Gastrocnemius medialis (tissue), 4 donors: ENCODE measurements at regions not wholly inside any gene's neighbourhood (a gene's known extent, or its start where the extent isn't known, plus 50 kb on each side); places are given as distances from the start of the nearest gene placed in this dataset.

Experiments used
- ATAC-seq, 2 donors: fragments of 150-250 bp; one replicate each; pipeline ENCODE4 v1.9.1; 2016
- DNase-seq, 2 donors: peaks; one replicate each; pipeline ENCODE4 v3.0.0-alpha.2; 2019
- H3K27ac ChIP-seq, 4 donors: fragments of 200-600 bp; sonication (generic); 1 replicate in 1 of 4; 2 replicates in 3 of 4; pipeline ENCODE4 v1.5.1; 2016 to 2018; ENCODE audit warnings: mild to moderate bottlenecking in 2 of 4, moderate library complexity in 1 of 4
- H3K27me3 ChIP-seq, 3 donors: fragments of 200-600 bp; sonication (generic) in 2 of 3; 1 replicate in 1 of 3; 2 replicates in 2 of 3; pipeline versions ENCODE4 v1.5.1 to v1.6.0; 2016 to 2019; ENCODE audit warnings: mild to moderate bottlenecking in 1 of 3, moderate library complexity in 1 of 3
- H3K36me3 ChIP-seq, 2 donors: fragments of 200-600 bp; sonication (generic) in 1 of 2; one replicate each; pipeline ENCODE4 v1.5.1; 2017 to 2018
- H3K4me1 ChIP-seq, 2 donors: fragments of 200-600 bp; sonication (generic) in 1 of 2; one replicate each; pipeline ENCODE4 v1.5.1; 2016 to 2017; ENCODE audit warnings: mild to moderate bottlenecking in 2 of 2
- H3K4me3 ChIP-seq, 4 donors: fragments of 200-600 bp; sonication (generic) in 3 of 4; 1 replicate in 1 of 4; 2 replicates in 3 of 4; pipeline ENCODE4 v1.5.1; 2016 to 2019; ENCODE audit warnings: mild to moderate bottlenecking in 2 of 4
- H3K9me3 ChIP-seq, 3 donors: fragments of 200-600 bp; sonication (generic) in 2 of 3; 1 replicate in 1 of 3; 2 replicates in 2 of 3; pipeline ENCODE4 v1.5.1; 2016 to 2019
- POLR2A ChIP-seq, 2 donors: fragments of 450-650 bp; IDR thresholded peaks; one replicate each; pipeline ENCODE4 v1.6.1; 2017; ENCODE audit warnings: antibody characterized with exemption in 2 of 2, mild to moderate bottlenecking in 2 of 2, moderate library complexity in 2 of 2
- in situ Hi-C, 4 donors: fragments of 200-750 bp; cut with MboI; loops; one replicate each; pipeline versions ENCODE4 v1.15.0 to v1.8.0; 2017; ENCODE audit warnings: low sequenced_read_pairs in 4 of 4
- intact Hi-C: fragments of 100-400 bp; cut with DNase I; formaldehyde crosslinking; loops from one replicate; pipeline ENCODE4 v1.15.1; 2023; ENCODE audit warnings: low total_unique reads
- TF ChIP-seq, protein P1 (sequence below), 5 experiments: fragments of 450-650 bp in 3 of 5; fragments of 200-600 bp in 2 of 5; sonication (generic) in 2 of 5; IDR thresholded peaks in 4 of 5; conservative IDR thresholded peaks in 1 of 5; 1 replicate in 4 of 5; 2 replicates in 1 of 5; pipeline ENCODE4 v1.5.1; 2016 to 2019; ENCODE audit warnings: antibody characterized with exemption in 5 of 5, mild to moderate bottlenecking in 3 of 5, moderate library complexity in 3 of 5

DNA sequence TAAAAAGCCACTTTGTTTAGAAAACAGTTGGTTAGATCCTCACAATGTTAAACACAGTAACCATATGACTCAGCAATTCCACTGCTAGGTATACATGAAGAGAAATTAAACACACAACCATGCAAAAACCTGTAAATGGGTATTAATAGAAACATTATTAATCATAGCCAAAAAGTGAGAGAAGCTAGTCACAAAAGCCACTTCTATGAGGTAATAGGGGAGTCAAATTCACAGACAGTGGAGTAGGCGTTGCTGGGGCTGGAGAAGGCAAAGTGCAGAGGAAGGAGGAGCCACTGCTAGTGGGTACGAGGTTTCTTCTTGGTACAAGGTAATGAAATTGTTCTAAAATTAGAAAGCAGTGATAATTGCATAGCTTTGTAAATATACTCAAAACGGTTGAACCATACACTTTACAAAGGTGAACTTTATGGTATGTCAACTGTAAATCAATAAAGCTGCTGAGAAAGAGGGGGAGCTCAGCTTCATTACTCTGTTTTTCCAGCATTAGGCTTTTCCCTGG is 364.4 kb downstream of the GADD45G start:
- no peak overlapping the region for H3K4me3 ChIP-seq
- TF ChIP-seq, protein P1, sequence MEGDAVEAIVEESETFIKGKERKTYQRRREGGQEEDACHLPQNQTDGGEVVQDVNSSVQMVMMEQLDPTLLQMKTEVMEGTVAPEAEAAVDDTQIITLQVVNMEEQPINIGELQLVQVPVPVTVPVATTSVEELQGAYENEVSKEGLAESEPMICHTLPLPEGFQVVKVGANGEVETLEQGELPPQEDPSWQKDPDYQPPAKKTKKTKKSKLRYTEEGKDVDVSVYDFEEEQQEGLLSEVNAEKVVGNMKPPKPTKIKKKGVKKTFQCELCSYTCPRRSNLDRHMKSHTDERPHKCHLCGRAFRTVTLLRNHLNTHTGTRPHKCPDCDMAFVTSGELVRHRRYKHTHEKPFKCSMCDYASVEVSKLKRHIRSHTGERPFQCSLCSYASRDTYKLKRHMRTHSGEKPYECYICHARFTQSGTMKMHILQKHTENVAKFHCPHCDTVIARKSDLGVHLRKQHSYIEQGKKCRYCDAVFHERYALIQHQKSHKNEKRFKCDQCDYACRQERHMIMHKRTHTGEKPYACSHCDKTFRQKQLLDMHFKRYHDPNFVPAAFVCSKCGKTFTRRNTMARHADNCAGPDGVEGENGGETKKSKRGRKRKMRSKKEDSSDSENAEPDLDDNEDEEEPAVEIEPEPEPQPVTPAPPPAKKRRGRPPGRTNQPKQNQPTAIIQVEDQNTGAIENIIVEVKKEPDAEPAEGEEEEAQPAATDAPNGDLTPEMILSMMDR (IDR thresholded peaks at IDR 0.05 in 4 of 5, conservative IDR thresholded peaks at IDR 0.05 in 1 of 5), result no peak
- TF ChIP-seq POLR2A (IDR thresholded peaks at IDR 0.05), result no peak
- intact Hi-C loops (no loop called here), in situ Hi-C loops (no loop called here)
- DNase-seq (no peak), ATAC-seq (peak; percentile 45 to 66)
- H3K27ac ChIP-seq, result no peak overlapping the region
- H3K27me3 ChIP-seq, result no peaks in the 10 kb centered on the region
- peaks cover 0 to 4% of the 10 kb centered on the region in 2 donors for H3K4me1 ChIP-seq
- H3K36me3 ChIP-seq, result no peaks in the 10 kb centered on the region
- H3K9me3 ChIP-seq, result no peaks in the 10 kb centered on the region

DNA sequence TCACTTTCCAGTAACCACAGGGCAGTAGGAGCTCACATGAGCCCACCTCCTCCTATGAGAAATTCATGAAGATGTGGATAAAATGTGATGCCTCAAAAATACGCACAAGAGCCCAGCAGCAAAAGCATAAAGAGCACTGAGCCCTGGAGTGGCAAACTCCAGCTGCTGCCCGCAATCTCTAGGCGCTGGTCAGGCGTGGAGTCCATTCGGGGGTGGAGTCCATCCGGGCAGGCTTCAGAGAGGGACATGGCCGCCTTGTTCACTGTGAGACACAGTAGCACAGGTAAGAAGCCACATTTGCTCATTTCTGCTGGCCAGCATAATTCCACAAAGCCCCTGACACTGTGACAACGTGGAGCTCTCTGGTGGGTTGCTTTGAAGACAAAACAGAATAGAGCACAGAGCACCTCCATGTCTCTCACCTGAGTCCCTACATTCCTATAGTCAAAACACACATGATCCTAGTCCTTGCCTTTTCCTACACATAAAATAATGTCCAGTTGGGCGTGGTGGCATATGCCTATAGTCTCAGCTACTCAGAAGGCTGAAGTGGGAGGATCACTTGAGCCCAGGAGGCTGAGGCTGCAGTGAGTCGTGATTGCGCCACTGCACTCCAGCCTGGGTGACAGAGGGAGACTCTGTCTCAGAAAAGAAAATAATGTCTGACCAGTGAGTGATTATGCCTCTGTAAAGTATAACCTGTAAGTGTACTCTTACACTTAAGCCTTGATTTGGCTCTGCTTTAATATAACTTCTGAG is 365.2 kb downstream of the GADD45G start:
- in situ Hi-C loops, result no loop called here
- no peak overlapping the region for H3K4me3 ChIP-seq
- no peaks in the 10 kb centered on the region for H3K27me3 ChIP-seq
- TF ChIP-seq, protein P1 (IDR thresholded peaks at IDR 0.05 in 4 of 5, conservative IDR thresholded peaks at IDR 0.05 in 1 of 5), result no peak
- TF ChIP-seq POLR2A (IDR thresholded peaks at IDR 0.05), result no peak
- ATAC-seq, result no peak
- H3K36me3 ChIP-seq, result no peaks in the 10 kb centered on the region
- H3K9me3 ChIP-seq, result no peaks in the 10 kb centered on the region
- DNase-seq, result no peak
- H3K4me1 ChIP-seq, result peaks cover 0 to 4% of the 10 kb centered on the region in 2 donors
- H3K27ac ChIP-seq, result no peak overlapping the region
- intact Hi-C loops, result no loop called here

DNA sequence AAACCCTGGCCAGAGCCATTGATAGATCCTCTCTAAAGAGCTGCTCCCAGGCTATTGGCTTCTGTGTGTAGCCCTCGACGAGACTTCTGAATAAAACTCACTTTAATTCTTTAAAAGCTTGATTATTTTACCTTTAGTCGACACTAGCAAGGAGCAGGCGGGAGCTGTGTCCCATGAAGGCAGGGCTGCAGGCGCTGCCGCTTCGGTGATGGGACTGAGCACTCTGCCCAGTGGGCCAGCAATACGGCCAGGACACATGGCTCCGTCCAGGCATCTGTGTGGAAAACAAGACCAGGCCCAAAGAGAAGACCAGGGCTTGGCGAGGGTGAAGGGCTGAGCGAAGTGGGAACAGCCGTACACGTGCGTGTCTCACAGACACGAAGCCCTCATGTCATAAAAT is 365.9 kb downstream of the GADD45G start:
- Histone ChIP-seq H3K4me1 (peaks cover 0 to 4% of the 10 kb centered on the region in 2 donors), H3K27me3 (no peaks in the 10 kb centered on the region), H3K27ac (no peak overlapping the region), H3K9me3 (no peaks in the 10 kb centered on the region), H3K4me3 (no peak overlapping the region), H3K36me3 (no peaks in the 10 kb centered on the region)
- TF ChIP-seq POLR2A (IDR thresholded peaks at IDR 0.05), result no peak
- TF ChIP-seq, protein P1 (IDR thresholded peaks at IDR 0.05 in 4 of 5, conservative IDR thresholded peaks at IDR 0.05 in 1 of 5), result no peak
- intact Hi-C loops, result no loop called here
- in situ Hi-C loops, result no loop called here
- no peak for ATAC-seq
- DNase-seq, result no peak

DNA sequence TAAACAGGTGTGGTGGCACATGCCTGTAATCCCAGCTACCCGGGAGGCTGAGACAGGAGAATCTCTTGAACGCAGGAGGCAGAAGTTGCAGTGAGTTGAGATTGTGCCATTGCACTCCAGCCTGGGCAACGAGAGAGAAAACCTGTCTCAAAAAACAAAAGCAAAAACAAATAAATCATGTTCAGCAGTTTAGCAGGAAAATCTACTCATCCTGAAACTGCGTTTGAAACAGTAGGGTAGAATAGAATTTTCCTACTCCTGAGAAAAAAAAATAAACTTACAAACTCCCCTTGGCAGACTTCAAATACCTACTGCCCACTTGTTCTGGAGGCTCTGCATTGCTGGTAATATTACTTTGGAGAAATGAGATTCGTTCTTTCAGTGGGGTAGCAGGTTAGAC is 367.7 kb downstream of the GADD45G start:
- Histone ChIP-seq H3K27ac (no peak overlapping the region), H3K9me3 (no peaks in the 10 kb centered on the region), H3K36me3 (no peaks in the 10 kb centered on the region), H3K4me3 (no peak overlapping the region), H3K27me3 (no peaks in the 10 kb centered on the region), H3K4me1 (peaks cover 0 to 4% of the 10 kb centered on the region in 2 donors)
- no peak for TF ChIP-seq POLR2A (IDR thresholded peaks at IDR 0.05)
- TF ChIP-seq, protein P1 (IDR thresholded peaks at IDR 0.05 in 4 of 5, conservative IDR thresholded peaks at IDR 0.05 in 1 of 5), result no peak
- intact Hi-C loops (no loop called here), in situ Hi-C loops (no loop called here)
- no peak for DNase-seq
- no peak for ATAC-seq
